HG03342 (cell line): ENCODE measurements at regions not wholly inside any gene's neighbourhood (a gene's known extent, or its start where the extent isn't known, plus 50 kb on each side); places are given as distances from the start of the nearest gene placed in this dataset.

Source experiments
- ATAC-seq: cut with Tn5 transposase; IDR thresholded peaks from one replicate; pipeline ENCODE4 v1.9.1; 2021; ENCODE audit warnings: mild to moderate bottlenecking, moderate library complexity; ENCODE audit not compliant: unreplicated experiment

GRCh38 chr6:20023549-20024315 lies 186.6 kb downstream of the ID4 start:
- peak; percentile 89 for ATAC-seq

GRCh38 chr6:20024316-20024673 lies 187.1 kb downstream of the ID4 start:
- ATAC-seq: peak; percentile 27

GRCh38 chr6:20024978-20025377 lies 187.3 kb downstream of the MBOAT1 start:
- no peak for ATAC-seq

- ATAC-seq: no peak
Observed at GRCh38 chr6:20025681-20026080, 186.6 kb downstream of the MBOAT1 start.

- ATAC-seq: no peak
Observed at GRCh38 chr6:20028143-20028542, 184.1 kb downstream of the MBOAT1 start.

- ATAC-seq: no peak
Observed at GRCh38 chr6:20028562-20028961, 183.7 kb downstream of the MBOAT1 start.

- ATAC-seq: no peak
Observed at GRCh38 chr6:20029979-20030378, 182.3 kb downstream of the MBOAT1 start.

GRCh38 chr6:20031342-20031741 lies 180.9 kb downstream of the MBOAT1 start:
- ATAC-seq: no peak

- no peak for ATAC-seq
Observed at GRCh38 chr6:20033697-20034407, 178.4 kb downstream of the MBOAT1 start.

- ATAC-seq: no peak
Observed at GRCh38 chr6:20034408-20034769, 177.9 kb downstream of the MBOAT1 start.

GRCh38 chr6:20036141-20036677 lies 176.1 kb downstream of the MBOAT1 start:
- ATAC-seq: no peak

GRCh38 chr6:20038410-20039204 lies 173.7 kb downstream of the MBOAT1 start:
- no peak for ATAC-seq

GRCh38 chr6:20044883-20045282 lies 167.4 kb downstream of the MBOAT1 start:
- ATAC-seq: no peak
